SKM-1 treated with dmso at 0.1 percent for 144 hours (cell line): ENCODE measurements at regions not wholly inside any gene's neighbourhood (a gene's known extent, or its start where the extent isn't known, plus 50 kb on each side); places are given as distances from the start of the nearest gene placed in this dataset.
"Not testable (repeated sequence)": the region's sequence is repeated elsewhere in the genome, so short reads cannot be mapped to it uniquely, and the experiment has no call there.

Source experiments
- DNase-seq: peaks from one replicate; lab custom pipeline; 2025; ENCODE audit not compliant: unreplicated experiment; lab: John Stamatoyannopoulos, UW

- DNase-seq, result no peak
Observed at GRCh38 chr6:88499845-88500699, 333.9 kb upstream of the CNR1 start.

GRCh38 chr6:88499436-88499835 is 333.3 kb upstream of the CNR1 start:
- no peak for DNase-seq

GRCh38 chr6:88497403-88497802 is 331.3 kb upstream of the CNR1 start:
- DNase-seq, result not testable (repeated sequence)

GRCh38 chr6:88494401-88495140 is 328.4 kb upstream of the CNR1 start:
- no peak for DNase-seq

GRCh38 chr6:88493717-88494116 is 327.6 kb upstream of the CNR1 start:
- DNase-seq, result no peak

- no peak for DNase-seq
Observed at GRCh38 chr6:88492824-88493223, 326.7 kb upstream of the CNR1 start.

- DNase-seq, result no peak
Observed at GRCh38 chr6:88492241-88492640, 326.1 kb upstream of the CNR1 start.

- DNase-seq, result no peak
Observed at GRCh38 chr6:88491266-88491880, 325.2 kb upstream of the CNR1 start.

- no peak for DNase-seq
Observed at GRCh38 chr6:88490908-88491264, 324.7 kb upstream of the CNR1 start.

GRCh38 chr6:88490195-88490907 is 324.2 kb upstream of the CNR1 start:
- no peak for DNase-seq

GRCh38 chr6:88483424-88483823 is 317.3 kb upstream of the CNR1 start:
- DNase-seq, result no peak

GRCh38 chr6:88482465-88482864 is 316.3 kb upstream of the CNR1 start:
- no peak for DNase-seq

- DNase-seq, result no peak
Observed at GRCh38 chr6:88481519-88481918, 315.4 kb upstream of the CNR1 start.

GRCh38 chr6:88480816-88481215 is 314.7 kb upstream of the CNR1 start:
- no peak for DNase-seq

GRCh38 chr6:88477413-88477812 is 311.3 kb upstream of the CNR1 start:
- no peak for DNase-seq

GRCh38 chr6:88476388-88476787 is 310.2 kb upstream of the CNR1 start:
- DNase-seq, result no peak

- DNase-seq, result no peak
Observed at GRCh38 chr6:88474720-88475119, 308.6 kb upstream of the CNR1 start.

GRCh38 chr6:88473589-88473988 is 307.4 kb upstream of the CNR1 start:
- DNase-seq, result no peak

- no peak for DNase-seq
Observed at GRCh38 chr6:88472851-88473525, 306.8 kb upstream of the CNR1 start.

- no peak for DNase-seq
Observed at GRCh38 chr6:88459643-88460042, 293.5 kb upstream of the CNR1 start.

GRCh38 chr6:88459189-88459588 is 293.0 kb upstream of the CNR1 start:
- DNase-seq, result no peak
